Suppressor macrophage (primary cell): ENCODE measurements at regions not wholly inside any gene's neighbourhood (a gene's known extent, or its start where the extent isn't known, plus 50 kb on each side); places are given as distances from the start of the nearest gene placed in this dataset.

ENCODE experiments used
- DNase-seq, 4 experiments: peaks; one replicate each; pipeline ENCODE4 v3.0.0-alpha.2; 2020 to 2022

DNA sequence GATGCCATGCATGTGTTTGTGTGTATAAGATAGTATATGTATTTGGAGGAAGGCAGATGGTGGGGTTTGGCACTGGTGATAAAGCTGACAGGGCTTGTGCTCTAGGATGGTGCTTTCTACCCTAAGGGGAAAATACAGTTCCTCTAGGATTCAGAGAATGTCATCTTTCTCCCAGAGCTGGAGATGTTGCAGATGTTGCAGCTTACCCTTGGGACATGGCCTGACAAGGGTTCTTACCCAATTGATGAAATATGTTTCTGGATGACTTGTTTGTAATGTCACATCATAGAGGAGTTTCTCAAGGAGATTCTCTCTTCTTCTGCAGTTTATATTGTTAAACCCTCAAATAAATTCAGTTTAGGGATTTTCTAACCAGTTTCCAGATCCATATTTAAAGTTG lies 52.5 kb upstream of the PITX2 start:
- no peak for DNase-seq

DNA sequence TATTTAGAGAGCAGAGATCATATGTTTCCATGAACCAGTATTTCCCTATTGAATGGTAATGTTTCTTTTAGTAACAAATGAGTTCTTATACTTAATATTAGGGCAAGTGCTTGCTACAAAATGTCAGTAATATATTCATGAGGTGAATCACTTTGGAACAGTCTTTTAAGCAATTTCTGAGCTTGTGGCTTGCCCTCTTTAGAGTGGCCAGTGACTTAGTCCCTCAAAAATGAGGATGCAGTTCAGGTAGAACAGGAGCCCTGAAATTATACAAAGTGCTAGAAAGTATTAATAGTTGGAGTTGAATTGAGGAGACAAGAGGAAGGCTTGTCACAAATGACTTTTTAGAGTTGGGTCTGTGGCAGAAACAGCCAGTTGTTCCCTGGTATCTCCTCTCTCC lies 53.4 kb upstream of the PITX2 start:
- DNase-seq, result no peak

DNA sequence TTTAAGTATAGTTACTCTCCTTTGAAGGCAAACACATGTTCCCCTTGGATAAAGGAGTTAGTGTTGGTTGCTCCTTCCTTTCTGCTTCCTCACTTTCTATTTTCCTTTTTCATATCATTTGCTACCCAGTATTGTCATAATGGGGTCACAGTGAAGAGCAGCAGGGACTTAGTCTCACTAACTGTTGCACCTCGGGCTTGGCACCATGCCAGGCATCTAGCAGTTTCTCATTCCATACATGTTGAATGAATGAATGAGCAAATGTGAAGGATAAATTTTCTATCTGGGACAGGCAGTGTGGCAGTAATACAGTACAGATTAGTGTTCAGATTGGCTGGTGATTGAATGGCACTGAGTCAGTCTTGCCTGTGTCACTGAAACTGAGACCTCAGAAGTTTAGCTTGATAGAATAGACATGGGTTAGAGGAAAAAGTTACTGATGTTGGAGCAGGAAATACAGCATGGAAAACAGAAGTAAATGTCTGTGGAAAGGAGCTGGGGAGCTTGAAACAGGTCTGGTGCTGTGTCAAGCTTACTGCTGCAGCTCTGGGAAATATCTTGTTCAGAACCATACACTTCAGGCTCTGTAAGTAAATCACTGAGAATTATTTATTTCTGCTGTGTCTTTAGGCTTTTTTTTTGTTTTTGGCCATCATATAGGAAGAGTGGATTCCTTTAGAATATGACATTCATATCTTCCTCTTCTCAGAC lies 55.8 kb upstream of the PITX2 start:
- peak in 1 of 4 experiments; percentile 3 for DNase-seq

DNA sequence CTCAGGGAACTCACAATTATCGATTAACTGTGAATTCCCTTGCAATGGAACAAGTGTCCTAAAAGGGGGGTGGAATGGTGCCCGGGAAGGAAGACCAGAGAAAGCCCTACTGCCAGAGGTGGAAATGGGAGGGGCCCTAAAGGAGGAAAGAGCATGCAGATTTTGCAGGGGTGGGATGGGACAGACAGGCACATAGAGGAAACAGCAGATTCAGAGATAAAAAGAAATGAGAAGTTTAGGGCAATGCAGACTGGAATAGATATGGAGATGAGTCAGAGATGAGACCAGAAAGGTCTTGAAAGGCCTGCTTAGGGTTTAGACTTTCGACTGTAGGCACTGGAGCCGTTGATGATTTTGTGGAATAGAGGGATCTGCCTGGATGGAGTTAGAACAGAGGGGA lies 57.4 kb upstream of the PITX2 start:
- no peak for DNase-seq

DNA sequence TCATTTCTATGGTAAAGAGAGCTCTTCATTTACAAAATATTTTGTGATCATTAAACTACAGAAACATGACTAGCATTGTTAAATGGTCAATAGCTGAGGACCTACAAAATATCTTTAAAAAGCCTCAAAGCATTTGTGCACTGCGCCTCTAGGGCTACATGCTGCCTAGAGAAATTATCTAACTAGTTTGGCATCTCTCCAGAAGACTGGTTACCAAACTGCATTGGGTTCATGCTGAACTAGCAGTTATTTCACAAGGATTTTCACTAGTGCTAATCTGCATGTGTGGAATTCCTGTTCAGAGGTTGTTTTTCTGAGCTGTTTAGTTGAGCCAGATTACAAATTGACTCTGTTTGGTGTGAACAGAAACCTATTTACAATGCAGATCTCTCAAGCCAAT lies 58.5 kb upstream of the PITX2 start:
- no peak for DNase-seq

DNA sequence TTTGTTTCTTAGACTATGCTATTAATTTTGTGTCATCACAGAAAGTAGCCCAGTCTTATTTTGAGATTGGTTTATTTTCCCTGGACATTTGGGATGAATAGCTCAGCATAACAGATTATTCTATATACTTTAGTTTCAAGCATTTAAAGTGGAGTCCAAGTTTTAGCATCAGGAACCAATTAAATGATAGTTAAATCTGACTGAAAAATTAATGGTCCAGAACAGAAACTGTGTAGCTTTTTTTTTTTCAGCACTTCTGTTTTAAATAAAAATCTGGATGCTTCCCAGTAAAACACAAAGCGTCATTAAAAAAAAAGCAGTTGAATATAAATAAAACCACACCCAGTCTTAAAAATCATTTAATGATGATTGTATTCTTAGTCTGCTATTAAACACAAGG lies 59.4 kb upstream of the PITX2 start:
- DNase-seq, result no peak

DNA sequence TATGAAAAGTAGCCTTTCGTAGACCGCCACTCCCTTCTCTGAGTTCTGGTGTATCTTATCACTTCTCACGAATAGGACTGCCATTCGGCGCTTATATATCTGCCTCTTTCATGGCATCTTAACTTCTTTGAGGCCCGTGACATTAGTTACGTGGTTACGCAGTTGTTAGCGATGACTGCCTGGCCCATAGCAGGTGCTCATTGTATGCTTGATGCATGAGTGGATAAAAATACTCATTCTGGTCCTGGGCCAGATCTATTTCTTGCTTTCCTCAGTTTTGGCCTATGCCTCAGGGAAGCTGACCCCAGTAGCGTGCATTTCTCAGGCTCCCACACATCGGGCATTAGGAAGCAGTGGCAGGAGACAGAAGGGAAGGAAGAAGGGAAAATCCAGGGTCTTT lies 60.7 kb upstream of the PITX2 start:
- DNase-seq, result no peak

DNA sequence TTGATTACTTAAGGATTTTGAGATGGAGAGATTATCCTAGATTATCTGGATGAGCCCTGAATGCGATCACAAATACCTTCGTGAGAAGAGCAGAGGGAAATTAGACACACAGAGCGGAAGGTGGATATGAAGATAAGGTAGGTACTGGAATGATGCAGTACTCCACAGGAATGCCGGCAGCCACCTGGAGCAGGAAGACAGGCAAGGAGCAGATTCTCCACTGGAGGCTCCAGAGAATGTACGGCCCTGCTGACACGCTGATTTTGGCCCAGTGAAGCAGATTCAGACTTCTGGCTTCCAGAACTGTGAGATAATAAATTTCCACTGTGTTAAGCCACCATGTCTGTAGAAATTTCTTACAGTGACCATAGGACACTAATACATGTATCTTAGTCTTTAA lies 79.4 kb upstream of the PITX2 start:
- DNase-seq, result no peak

DNA sequence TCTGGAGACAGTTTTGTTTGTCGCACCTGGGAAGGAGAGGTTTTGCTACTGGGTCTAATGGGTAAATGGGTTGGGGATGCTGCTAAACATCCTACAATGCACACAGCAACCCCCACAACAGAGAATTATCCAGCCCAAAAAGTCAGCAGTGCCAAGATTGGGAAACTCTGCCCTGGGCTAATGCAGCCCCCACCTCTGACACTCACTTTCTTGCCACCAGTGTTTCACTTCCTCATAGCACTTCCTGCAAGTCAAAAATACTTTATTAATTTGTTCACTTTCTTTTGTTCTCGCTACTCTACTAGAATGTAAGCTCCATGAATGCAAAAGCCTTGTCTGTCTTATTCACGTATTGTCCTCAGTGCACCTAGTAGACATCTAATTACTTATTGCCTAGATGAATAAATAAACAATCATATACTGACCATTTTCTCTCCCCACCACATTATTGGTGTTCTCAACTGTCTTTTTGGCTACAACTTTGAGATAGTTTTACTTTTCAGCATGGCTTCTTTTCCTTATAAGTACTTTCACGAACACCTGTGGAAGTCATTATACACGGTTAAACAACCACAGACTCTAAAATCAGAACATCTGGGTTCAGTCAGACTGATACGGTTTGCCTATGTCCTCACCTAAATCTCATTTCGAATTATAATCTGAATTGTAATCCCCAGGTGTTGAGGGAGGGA lies 82.0 kb upstream of the PITX2 start:
- peak; percentile 14 to 55 (median 41) for DNase-seq

DNA sequence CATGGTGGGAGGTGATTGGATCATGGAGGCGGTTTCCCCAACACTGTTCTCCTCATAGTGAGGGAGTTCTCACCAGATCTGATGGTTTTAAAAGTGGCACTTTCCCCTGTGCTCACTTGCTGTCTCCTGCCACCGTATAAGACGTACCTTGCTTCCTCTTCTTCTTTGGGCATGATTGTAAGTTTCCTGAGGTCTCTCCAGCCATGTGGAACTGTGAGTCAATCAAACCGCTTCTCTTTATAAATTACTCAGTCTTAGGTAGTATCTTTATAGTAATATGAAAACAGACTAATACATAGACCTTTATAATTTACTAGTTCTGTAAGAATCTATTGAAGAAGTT lies 82.5 kb upstream of the PITX2 start:
- DNase-seq, result no peak

DNA sequence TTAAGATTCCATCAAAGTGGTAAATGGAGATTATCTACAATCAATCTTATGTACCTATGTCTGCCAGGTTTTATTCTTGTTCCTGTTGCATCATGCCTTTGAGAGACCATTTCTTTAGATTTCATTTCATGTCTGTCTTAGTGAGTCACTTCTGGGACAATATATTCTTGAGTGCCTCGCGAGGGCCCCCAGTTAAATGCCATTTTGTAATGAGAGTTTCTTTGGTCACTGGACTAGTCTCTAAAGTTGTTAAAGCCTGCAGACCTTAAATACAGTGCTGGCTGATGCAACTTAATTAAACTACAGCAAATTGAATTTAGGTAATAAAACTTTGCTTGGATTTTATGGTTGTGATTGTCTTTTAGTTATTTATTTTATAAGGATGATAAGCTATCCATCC lies 87.2 kb upstream of the PITX2 start:
- DNase-seq, result no peak

DNA sequence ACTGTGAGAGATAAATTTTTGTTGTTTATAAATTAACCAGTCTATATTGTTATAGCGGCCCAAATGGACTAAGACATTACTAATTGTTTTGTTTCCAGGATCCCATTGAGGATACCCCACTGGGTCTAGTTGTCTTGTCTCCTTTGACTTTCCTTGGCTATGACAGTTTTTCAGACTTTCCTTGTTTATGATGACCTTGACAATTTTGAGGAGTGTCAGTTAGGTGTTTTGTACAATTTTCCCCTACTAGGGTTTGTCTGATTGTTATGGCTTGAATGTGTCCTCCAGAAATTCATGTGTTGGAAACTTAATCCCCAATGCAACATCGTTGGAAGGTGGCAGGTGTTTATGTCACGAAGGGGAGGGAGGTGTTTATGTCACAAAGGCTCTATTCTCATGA lies 89.6 kb upstream of the PITX2 start:
- DNase-seq, result no peak

DNA sequence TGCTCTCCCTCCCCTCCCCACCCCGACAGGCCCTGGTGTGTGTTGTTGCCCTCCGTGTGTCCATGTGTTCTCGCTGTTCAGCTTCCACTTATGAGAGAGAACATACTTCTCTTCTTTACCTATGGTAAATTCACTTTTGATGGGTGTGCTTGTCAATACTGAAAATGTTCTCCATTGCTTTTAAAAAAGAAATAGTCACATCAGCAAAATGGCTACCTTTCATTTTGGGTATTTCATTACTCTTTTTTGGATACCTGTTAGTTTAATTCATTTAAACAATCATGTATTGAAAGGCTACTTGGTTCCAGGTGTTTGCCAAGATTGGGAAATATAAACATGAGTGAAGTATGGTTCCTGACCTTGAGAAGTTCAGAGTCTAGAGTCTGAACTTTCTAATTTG lies 107.4 kb upstream of the PITX2 start:
- DNase-seq, result no peak

DNA sequence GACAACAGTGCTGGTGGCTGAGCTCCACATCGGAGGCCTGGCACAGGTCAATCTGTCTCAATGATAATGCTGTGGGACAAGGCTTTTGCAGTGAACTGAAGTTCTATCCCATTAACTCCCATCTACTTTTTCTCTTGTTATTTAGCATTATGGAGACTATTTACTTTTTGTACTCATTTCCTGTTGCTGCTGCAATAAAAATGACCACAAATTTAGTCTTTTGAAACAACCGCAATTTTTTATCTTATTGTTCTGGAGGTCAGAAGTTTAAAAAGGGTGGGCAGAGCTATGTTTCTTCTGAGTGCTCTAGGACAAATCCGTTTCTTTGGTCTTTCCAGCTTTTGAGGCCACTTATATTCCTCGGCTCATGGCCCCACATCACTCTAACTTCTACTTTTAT lies 111.0 kb upstream of the PITX2 start:
- DNase-seq, result no peak

DNA sequence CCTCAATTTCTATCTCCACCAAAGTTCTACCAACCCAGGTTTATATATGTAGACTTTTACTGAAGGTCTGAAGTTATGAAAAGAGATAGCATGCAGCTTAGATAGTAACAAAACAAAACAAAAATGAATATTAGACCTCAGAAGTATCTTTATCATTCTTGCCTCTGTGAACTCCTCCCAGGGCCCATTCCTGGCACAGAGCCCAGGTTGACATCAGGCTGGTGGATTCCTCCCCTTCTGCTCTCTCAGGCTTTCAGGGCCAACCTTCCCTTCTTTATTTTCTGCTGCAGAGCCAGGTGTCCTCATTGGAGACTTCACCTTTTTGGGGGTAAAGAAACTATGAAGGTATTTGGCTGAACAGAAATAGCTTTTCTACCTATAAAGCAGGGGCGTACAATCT lies 112.8 kb upstream of the PITX2 start:
- DNase-seq, result no peak

DNA sequence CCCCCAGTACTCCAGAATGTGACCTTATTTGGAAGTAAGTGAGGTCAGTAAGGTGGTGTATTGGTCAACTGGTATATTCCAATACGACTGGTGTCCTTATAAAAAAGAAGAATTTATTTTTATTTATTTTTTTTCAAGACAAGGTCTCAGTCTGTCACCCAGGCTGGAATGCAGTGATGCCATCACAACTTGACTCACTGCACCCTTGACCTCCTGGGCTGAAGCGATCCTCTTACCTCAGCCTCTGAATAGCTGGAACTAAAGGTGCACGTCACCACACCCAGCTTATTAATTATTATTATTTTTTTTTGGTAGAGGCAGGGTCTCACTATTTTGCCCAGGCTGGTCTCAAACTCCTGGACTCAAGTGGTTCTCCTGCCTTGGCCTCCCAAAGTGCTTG lies 115.1 kb upstream of the PITX2 start:
- no peak for DNase-seq

DNA sequence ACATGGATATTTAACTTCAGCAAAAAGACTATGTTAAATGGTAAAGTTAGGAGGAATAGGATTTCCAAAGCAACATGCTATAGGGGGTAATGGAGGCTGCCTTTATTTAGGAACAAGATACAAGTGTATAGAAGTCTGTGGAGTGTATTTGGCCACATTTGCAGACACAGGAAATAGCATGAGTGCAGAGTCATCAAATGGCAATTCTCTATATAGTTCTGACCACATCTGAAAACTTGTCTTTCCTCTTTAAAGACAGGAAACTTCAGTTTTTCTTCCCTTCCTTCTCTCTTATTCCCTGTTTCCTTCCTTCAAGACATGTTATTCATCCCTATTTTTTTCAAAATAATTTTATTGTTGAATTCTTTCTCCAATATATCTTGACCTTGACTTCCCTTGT lies 119.3 kb upstream of the PITX2 start:
- DNase-seq, result no peak

DNA sequence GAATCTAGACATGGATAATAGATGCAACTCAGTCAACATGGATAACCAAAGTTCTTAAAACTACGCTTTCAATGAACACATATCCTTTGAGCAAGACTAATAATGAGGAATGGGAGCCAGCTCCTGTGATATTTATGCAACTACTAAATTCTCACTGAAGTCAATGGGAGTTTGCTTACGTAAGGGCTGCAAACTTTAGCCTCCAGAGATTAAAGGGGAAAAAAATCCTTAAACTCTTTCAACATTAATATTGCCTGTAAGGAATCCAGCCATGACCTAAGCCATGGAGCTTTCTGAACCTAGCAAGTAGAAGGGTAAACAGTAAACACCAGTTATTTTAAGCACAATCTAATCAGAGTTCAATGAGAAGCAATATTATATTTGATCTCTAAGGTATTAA lies 125.2 kb upstream of the PITX2 start:
- DNase-seq, result no peak

DNA sequence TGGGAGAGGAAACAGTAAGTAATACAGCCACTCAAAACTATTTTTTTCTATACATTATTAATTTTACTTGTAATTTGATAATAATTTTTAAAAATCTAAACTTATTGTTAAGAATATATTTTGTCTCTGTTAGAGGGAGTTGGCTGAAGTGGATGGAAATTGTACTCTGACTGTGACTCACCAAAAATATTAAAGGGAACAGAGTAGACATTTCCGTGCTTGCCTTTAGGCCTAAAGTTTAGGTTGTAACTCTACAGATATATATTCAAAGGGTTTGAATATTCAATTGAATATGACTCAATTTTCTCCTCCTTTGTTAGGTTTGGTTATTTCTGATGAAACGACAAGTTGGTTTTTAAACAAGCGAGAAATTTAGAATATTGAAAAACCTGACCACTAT lies 128.3 kb upstream of the PITX2 start:
- DNase-seq, result no peak

DNA sequence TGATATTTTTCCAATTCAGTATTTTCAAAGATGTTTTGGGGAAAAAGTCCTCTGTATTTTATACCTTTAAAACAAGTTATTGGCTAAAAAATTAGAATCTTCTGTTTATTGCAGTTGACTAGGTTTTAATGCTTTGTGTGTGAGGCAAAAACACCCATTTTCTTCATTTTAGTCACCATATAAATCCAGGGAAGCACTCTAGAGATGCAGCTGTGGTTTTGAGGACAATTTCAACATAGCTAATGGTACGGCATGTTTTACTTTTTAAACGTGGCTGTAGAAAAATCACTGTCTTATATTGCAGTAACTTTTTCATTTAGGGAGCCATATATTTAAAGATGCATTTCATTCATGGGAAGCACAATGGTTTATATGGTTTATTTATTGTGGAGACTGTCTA lies 129.1 kb upstream of the PITX2 start:
- DNase-seq, result no peak

DNA sequence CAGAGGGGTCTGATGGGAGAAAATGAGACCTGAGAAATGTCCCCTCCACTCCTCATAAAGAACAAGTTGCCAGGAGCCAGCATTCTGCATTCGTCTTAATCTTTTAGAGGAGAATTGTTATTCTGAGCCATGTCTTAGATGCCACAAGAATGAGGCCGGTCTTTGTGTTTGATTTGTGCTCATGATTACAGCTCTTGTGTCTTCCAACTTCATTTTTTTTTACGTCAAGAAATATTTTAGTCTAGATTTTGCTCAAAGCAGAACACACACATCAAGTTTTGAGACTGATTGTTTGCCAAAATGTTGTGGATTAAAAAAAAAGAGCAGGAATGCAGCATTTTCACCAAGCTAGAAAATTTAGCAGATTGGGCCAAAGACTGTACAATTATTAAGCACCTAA lies 130.6 kb upstream of the PITX2 start:
- no peak for DNase-seq

DNA sequence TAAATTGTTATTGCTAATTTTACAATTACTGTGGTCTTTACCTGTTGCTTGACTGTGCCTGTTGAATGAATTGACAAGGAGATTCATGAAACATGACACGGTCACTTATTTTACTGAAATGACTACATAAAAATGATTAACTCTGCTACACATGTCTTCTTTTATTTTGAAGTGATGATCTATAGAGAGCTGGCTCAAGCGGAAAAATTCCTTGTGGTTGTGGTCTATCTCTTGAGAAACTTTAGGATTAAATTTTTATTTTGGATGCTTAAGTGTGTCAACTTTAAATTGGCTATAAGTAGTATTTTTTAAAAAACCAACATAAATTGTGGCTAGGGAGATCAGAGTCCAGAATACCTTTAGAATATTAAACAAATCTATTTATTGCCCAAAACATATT lies 131.8 kb upstream of the PITX2 start:
- no peak for DNase-seq

DNA sequence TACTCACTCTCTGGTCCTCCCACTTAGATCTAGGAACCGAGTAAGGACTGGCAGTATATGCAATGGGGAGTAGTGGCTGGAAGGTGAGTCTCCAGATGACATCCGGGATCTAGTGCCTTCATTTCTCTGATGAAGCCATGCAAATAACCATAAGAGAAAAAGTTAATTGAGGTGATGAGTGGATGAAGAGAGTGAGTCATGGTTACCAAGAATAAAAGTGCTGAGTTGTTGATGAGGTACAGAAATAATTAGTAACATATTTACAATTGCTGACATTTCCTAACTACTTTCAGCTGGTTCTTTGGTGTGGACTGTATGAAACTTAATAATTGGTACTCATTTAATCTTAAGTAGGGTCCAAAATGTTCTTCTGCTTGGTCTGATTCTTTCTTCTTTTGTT lies 146.7 kb upstream of the PITX2 start:
- DNase-seq, result no peak

DNA sequence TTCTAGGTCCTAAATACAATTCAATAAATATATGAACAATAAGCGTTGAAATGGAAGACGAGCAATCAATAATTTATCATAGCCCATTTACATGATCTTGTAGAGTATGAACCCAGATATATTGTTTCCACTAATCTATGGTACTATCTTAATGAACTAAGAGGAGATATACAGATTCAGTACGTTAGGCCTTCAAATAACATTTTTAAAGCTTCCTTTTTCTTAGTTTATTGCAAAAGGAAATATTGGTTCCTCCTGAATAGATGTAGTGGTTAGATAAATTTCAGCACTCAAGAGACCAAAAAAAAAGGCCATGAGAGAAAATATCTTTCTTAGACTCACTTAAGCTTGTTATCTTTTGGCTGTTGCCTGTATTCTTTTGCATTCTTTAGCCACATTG lies 147.5 kb upstream of the PITX2 start:
- DNase-seq, result no peak

DNA sequence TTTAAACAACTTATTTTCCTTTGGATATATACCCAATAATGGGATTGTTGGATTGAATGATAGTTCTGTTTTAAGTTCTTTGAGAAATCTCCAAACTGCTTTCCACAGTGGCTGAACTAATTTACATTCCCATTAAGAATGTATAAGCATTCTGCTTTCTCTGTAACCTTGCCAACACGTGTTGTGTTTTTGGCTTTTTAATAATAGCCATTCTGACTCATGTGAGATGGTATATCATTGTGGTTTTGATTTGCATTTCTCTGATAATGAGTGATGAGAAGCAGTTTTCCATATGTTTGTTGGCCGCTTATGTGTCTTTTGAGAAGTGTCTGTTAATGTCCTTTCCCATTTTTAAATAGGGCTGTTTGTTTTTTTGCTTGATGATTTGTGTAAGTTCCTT lies 155.6 kb upstream of the PITX2 start:
- DNase-seq, result no peak
